Esophagus squamous epithelium (tissue), 4 donors: ENCODE measurements at regions not wholly inside any gene's neighbourhood (a gene's known extent, or its start where the extent isn't known, plus 50 kb on each side); places are given as distances from the start of the nearest gene placed in this dataset.

ENCODE experiments used
- CTCF ChIP-seq, 6 experiments: fragments of 450-650 bp in 4 of 6; fragments of 200-600 bp in 2 of 6; sonication (generic) in 2 of 6; IDR thresholded peaks; one replicate each; pipeline ENCODE4 v1.5.1; 2016 to 2019; ENCODE audit warnings: antibody characterized with exemption in 6 of 6, mild to moderate bottlenecking in 4 of 6, moderate library complexity in 4 of 6
- POLR2A ChIP-seq, 4 donors: fragments of 450-650 bp; IDR thresholded peaks; one replicate each; pipeline ENCODE4 v1.6.1; 2017; ENCODE audit warnings: antibody characterized with exemption in 4 of 4, mild to moderate bottlenecking in 4 of 4, moderate library complexity in 3 of 4

- TF ChIP-seq POLR2A (IDR thresholded peaks at IDR 0.05) (no peak), CTCF (IDR thresholded peaks at IDR 0.05) (no peak)
Measured at GRCh38 chr2:20560891-20561636, 89.8 kb downstream of the HS1BP3 start.
